NOMO-1 treated with dmso at 0.1 percent for 144 hours (cell line): ENCODE measurements at regions not wholly inside any gene's neighbourhood (a gene's known extent, or its start where the extent isn't known, plus 50 kb on each side); places are given as distances from the start of the nearest gene placed in this dataset.

Source experiments
- DNase-seq: peaks from one replicate; lab custom pipeline; 2025; ENCODE audit not compliant: unreplicated experiment; lab: John Stamatoyannopoulos, UW

GRCh38 chr6:164252948-164253347 is 838.4 kb downstream of the QKI start:
- DNase-seq = no peak

GRCh38 chr6:164252291-164252690 is 837.8 kb downstream of the QKI start:
- DNase-seq = no peak

GRCh38 chr6:164247106-164247505 is 832.6 kb downstream of the QKI start:
- no peak for DNase-seq

- no peak for DNase-seq
Measured at GRCh38 chr6:164246082-164246481, 831.6 kb downstream of the QKI start.

GRCh38 chr6:164243949-164244348 is 829.4 kb downstream of the QKI start:
- no peak for DNase-seq

GRCh38 chr6:164243012-164243610 is 828.6 kb downstream of the QKI start:
- DNase-seq = no peak

GRCh38 chr6:164230804-164231203 is 816.3 kb downstream of the QKI start:
- DNase-seq = no peak

- no peak for DNase-seq
Measured at GRCh38 chr6:164230259-164230658, 815.7 kb downstream of the QKI start.

GRCh38 chr6:164229716-164230115 is 815.2 kb downstream of the QKI start:
- DNase-seq = no peak

GRCh38 chr6:164227952-164228522 is 813.5 kb downstream of the QKI start:
- no peak for DNase-seq

GRCh38 chr6:164216839-164217238 is 802.3 kb downstream of the QKI start:
- no peak for DNase-seq

GRCh38 chr6:164216368-164216767 is 801.9 kb downstream of the QKI start:
- DNase-seq = no peak

- DNase-seq = no peak
Measured at GRCh38 chr6:164214066-164214465, 799.5 kb downstream of the QKI start.

GRCh38 chr6:164211254-164211653 is 796.7 kb downstream of the QKI start:
- DNase-seq = no peak

GRCh38 chr6:164210783-164211182 is 796.3 kb downstream of the QKI start:
- DNase-seq = no peak

- DNase-seq = no peak
Measured at GRCh38 chr6:164210323-164210722, 795.8 kb downstream of the QKI start.

- DNase-seq = no peak
Measured at GRCh38 chr6:164208371-164208770, 793.9 kb downstream of the QKI start.

- DNase-seq = no peak
Measured at GRCh38 chr6:164206807-164207423, 792.4 kb downstream of the QKI start.

- DNase-seq = no peak
Measured at GRCh38 chr6:164200071-164200470, 785.6 kb downstream of the QKI start.

GRCh38 chr6:164195942-164196281 is 781.4 kb downstream of the QKI start:
- DNase-seq = no peak

- no peak for DNase-seq
Measured at GRCh38 chr6:164195278-164195941, 780.9 kb downstream of the QKI start.

- no peak for DNase-seq
Measured at GRCh38 chr6:164188861-164189260, 774.3 kb downstream of the QKI start.
